HEK293T (cell line): ENCODE measurements at regions not wholly inside any gene's neighbourhood (a gene's known extent, or its start where the extent isn't known, plus 50 kb on each side); places are given as distances from the start of the nearest gene placed in this dataset.

Experiments
- ARNT ChIP-seq: fragments of 450-650 bp; IDR thresholded peaks from 2 replicates; pipeline ENCODE4 v1.6.1; 2017; ENCODE audit warnings: mild to moderate bottlenecking
- BHLHE40 ChIP-seq: fragments of 450-650 bp; IDR thresholded peaks from 2 replicates; pipeline ENCODE4 v1.6.1; 2016; ENCODE audit warnings: mild to moderate bottlenecking, moderate library complexity, borderline replicate concordance
- FOXA1 ChIP-seq: fragments of 450-650 bp; IDR thresholded peaks from 2 replicates; pipeline ENCODE4 v1.6.1; 2016; ENCODE audit warnings: mild to moderate bottlenecking
- FOXK2 ChIP-seq: fragments of 450-650 bp; IDR thresholded peaks from 2 replicates; pipeline ENCODE4 v1.6.1; 2016; ENCODE audit warnings: mild to moderate bottlenecking
- L3MBTL2 ChIP-seq: fragments of 450-650 bp; conservative IDR thresholded peaks from 2 replicates; pipeline ENCODE4 v1.6.1; 2016; ENCODE audit warnings: mild to moderate bottlenecking
- LEF1 ChIP-seq: fragments of 450-650 bp; IDR thresholded peaks from 2 replicates; pipeline ENCODE4 v1.6.1; 2017; ENCODE audit warnings: mild to moderate bottlenecking, borderline replicate concordance
- NFRKB ChIP-seq: fragments of 450-650 bp; IDR thresholded peaks from 2 replicates; pipeline ENCODE4 v1.6.1; 2016; ENCODE audit warnings: mild to moderate bottlenecking, moderate library complexity
- PKNOX1 ChIP-seq: fragments of 450-650 bp; IDR thresholded peaks from 2 replicates; pipeline ENCODE4 v1.6.1; 2016
- SP1 ChIP-seq: fragments of 450-650 bp; IDR thresholded peaks from 2 replicates; pipeline ENCODE4 v1.6.1; 2017
- TARDBP ChIP-seq: fragments of 450-650 bp; IDR thresholded peaks from 2 replicates; pipeline ENCODE4 v1.6.1; 2016
- ZNF384 ChIP-seq: fragments of 450-650 bp; IDR thresholded peaks from 2 replicates; pipeline ENCODE4 v1.6.1; 2016

- no peak for TF ChIP-seq ARNT
- TF ChIP-seq NFRKB, result no peak
- TF ChIP-seq BHLHE40, result no peak
- TF ChIP-seq L3MBTL2, result no peak
- TF ChIP-seq TARDBP, result no peak
- no peak for TF ChIP-seq FOXK2
- TF ChIP-seq PKNOX1, result no peak
- no peak for TF ChIP-seq FOXA1
- TF ChIP-seq ZNF384, result no peak
- TF ChIP-seq LEF1, result no peak
- no peak for TF ChIP-seq SP1
Observed at GRCh38 chr9:30967476-30967875, 1417.0 kb upstream of the ACO1 start.
